ENCODE measurements at regions not wholly inside any gene's neighbourhood (a gene's known extent, or its start where the extent isn't known, plus 50 kb on each side); places are given as distances from the start of the nearest gene placed in this dataset.

GRCh38 chr12:66048835-66049537 is 81.6 kb downstream of the LLPH start (continued):
- TF ChIP-seq, protein P1, sequence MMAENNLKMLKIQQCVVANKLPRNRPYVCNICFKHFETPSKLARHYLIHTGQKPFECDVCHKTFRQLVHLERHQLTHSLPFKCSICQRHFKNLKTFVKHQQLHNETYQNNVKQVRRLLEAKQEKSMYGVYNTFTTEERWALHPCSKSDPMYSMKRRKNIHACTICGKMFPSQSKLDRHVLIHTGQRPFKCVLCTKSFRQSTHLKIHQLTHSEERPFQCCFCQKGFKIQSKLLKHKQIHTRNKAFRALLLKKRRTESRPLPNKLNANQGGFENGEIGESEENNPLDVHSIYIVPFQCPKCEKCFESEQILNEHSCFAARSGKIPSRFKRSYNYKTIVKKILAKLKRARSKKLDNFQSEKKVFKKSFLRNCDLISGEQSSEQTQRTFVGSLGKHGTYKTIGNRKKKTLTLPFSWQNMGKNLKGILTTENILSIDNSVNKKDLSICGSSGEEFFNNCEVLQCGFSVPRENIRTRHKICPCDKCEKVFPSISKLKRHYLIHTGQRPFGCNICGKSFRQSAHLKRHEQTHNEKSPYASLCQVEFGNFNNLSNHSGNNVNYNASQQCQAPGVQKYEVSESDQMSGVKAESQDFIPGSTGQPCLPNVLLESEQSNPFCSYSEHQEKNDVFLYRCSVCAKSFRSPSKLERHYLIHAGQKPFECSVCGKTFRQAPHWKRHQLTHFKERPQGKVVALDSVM (CRISPR knock-in tag; IDR thresholded peaks at IDR 0.05): no peak
- TF ChIP-seq THAP9 (CRISPR knock-in tag; IDR thresholded peaks at IDR 0.05; ENCODE audit: borderline replicate concordance) (no peak), ZNF629 (CRISPR knock-in tag; conservative IDR thresholded peaks at IDR 0.05) (no peak), ZNF747 (CRISPR knock-in tag; IDR thresholded peaks at IDR 0.05; ENCODE audit: borderline replicate concordance) (peak; percentile 53; the same call in 1 of the 2 replicates), JUND (CRISPR knock-in tag; IDR thresholded peaks at IDR 0.05) (no peak; the same call in 1 of the 2 replicates), ZFP37 (CRISPR knock-in tag; IDR thresholded peaks at IDR 0.05; ENCODE audit: borderline replicate concordance) (no peak), ZSCAN12 (CRISPR knock-in tag; IDR thresholded peaks at IDR 0.05) (no peak), NPAS2 (CRISPR knock-in tag; IDR thresholded peaks at IDR 0.05; ENCODE audit: borderline replicate concordance) (no peak), SSRP1 (CRISPR knock-in tag; IDR thresholded peaks at IDR 0.05) (no peak), SRF (IDR thresholded peaks at IDR 0.05; ENCODE audit: low read depth, low read length) (no peak), HMGA1 (CRISPR knock-in tag; conservative IDR thresholded peaks at IDR 0.05) (no peak), MEIS1 (CRISPR knock-in tag; IDR thresholded peaks at IDR 0.05; ENCODE audit: borderline replicate concordance) (peak; percentile 96), ZFYVE20 (CRISPR knock-in tag; IDR thresholded peaks at IDR 0.05; ENCODE audit: borderline replicate concordance, low read depth) (no peak), ARNTL (CRISPR knock-in tag; IDR thresholded peaks at IDR 0.05) (peak; percentile 66; the same call in 1 of the 2 replicates), FOXK1 (CRISPR knock-in tag; IDR thresholded peaks at IDR 0.05; ENCODE audit: borderline replicate concordance, low read depth) (peak; percentile 92), BORCS8-MEF2B (CRISPR knock-in tag; IDR thresholded peaks at IDR 0.05) (no peak), MAF1 (CRISPR knock-in tag; IDR thresholded peaks at IDR 0.05; ENCODE audit: borderline replicate concordance) (no peak), STAT5B (CRISPR knock-in tag; IDR thresholded peaks at IDR 0.05) (peak; percentile 90; the same call in 1 of the 2 replicates), NKX3-1 (CRISPR knock-in tag; IDR thresholded peaks at IDR 0.05) (no peak; the same call in 1 of the 2 replicates)
- TF ChIP-seq, protein P2, sequence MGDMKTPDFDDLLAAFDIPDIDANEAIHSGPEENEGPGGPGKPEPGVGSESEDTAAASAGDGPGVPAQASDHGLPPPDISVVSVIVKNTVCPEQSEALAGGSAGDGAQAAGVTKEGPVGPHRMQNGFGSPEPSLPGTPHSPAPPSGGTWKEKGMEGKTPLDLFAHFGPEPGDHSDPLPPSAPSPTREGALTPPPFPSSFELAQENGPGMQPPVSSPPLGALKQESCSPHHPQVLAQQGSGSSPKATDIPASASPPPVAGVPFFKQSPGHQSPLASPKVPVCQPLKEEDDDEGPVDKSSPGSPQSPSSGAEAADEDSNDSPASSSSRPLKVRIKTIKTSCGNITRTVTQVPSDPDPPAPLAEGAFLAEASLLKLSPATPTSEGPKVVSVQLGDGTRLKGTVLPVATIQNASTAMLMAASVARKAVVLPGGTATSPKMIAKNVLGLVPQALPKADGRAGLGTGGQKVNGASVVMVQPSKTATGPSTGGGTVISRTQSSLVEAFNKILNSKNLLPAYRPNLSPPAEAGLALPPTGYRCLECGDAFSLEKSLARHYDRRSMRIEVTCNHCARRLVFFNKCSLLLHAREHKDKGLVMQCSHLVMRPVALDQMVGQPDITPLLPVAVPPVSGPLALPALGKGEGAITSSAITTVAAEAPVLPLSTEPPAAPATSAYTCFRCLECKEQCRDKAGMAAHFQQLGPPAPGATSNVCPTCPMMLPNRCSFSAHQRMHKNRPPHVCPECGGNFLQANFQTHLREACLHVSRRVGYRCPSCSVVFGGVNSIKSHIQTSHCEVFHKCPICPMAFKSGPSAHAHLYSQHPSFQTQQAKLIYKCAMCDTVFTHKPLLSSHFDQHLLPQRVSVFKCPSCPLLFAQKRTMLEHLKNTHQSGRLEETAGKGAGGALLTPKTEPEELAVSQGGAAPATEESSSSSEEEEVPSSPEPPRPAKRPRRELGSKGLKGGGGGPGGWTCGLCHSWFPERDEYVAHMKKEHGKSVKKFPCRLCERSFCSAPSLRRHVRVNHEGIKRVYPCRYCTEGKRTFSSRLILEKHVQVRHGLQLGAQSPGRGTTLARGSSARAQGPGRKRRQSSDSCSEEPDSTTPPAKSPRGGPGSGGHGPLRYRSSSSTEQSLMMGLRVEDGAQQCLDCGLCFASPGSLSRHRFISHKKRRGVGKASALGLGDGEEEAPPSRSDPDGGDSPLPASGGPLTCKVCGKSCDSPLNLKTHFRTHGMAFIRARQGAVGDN (CRISPR knock-in tag; IDR thresholded peaks at IDR 0.05): no peak

All from HepG2 (cell line).